Activated CD8-positive, alpha-beta T cell treated with anti-CD3 and anti-CD28 coated beads for 36 hours (primary cell): ENCODE measurements at regions not wholly inside any gene's neighbourhood (a gene's known extent, or its start where the extent isn't known, plus 50 kb on each side); places are given as distances from the start of the nearest gene placed in this dataset.

Experiments used
- ATAC-seq: fragments of 200-7000 bp; cut with Tn5 transposase; one replicate; pipeline ENCODE4 v1.10.0; 2021; ENCODE audit warnings: mild to moderate bottlenecking, moderate library complexity
- CTCF ChIA-PET: fragments of 350-600 bp; sonication (Branson Sonifier 250); formaldehyde crosslinking; loops from one replicate; lab custom pipeline; 2021; ENCODE audit warnings: antibody characterized with exemption; lab: Charles Lee
- POLR2A ChIA-PET: fragments of 350-600 bp; sonication (Branson Sonifier 250); formaldehyde crosslinking; loops from one replicate; lab custom pipeline; 2021; ENCODE audit warnings: antibody characterized with exemption; lab: Charles Lee
- DNase-seq: peaks from one replicate; pipeline ENCODE4 v3.0.0-alpha.2; 2020
- H3K27ac Mint-ChIP-seq: one replicate; pipeline ENCODE4 v1.8.0; 2021; ENCODE audit warnings: mild to moderate bottlenecking, mixed read lengths
- H3K27me3 Mint-ChIP-seq: one replicate; pipeline ENCODE4 v1.8.0; 2021; ENCODE audit warnings: mixed read lengths
- H3K36me3 Mint-ChIP-seq: one replicate; pipeline ENCODE4 v1.8.0; 2021; ENCODE audit warnings: low read depth, mixed read lengths
- H3K4me1 Mint-ChIP-seq: one replicate; pipeline ENCODE4 v1.8.0; 2021; ENCODE audit warnings: low read depth, mixed read lengths
- H3K4me3 Mint-ChIP-seq: one replicate; pipeline ENCODE4 v1.8.0; 2021; ENCODE audit warnings: mild to moderate bottlenecking, moderate library complexity, mixed read lengths
- H3K9me3 Mint-ChIP-seq: one replicate; pipeline ENCODE4 v1.8.0; 2021; ENCODE audit warnings: mixed read lengths
- CTCF ChIP-seq: fragments of 200-600 bp; IDR thresholded peaks from one replicate; pipeline ENCODE4 v1.8.0; 2022; ENCODE audit warnings: antibody characterized with exemption, mild to moderate bottlenecking
- intact Hi-C: fragments of 100-400 bp; cut with micrococcal nuclease; formaldehyde crosslinking; loops from one replicate; pipeline ENCODE4 v1.10.0; 2022

GRCh38 chr10:81034383-81034782 lies 496.7 kb downstream of the SH2D4B start:
- Mint-ChIP-seq H3K27me3 (no peaks in the 10 kb centered on the region), H3K4me3 (no peak overlapping the region), H3K9me3 (peaks cover 4% of the 10 kb centered on the region), H3K36me3 (no peaks in the 10 kb centered on the region), H3K27ac (no peak overlapping the region), H3K4me1 (no peaks in the 10 kb centered on the region)
- intact Hi-C loops = no loop called here
- POLR2A ChIA-PET = no interaction called here
- TF ChIP-seq CTCF = no peak
- CTCF ChIA-PET = no interaction called here
- ATAC-seq (no peak), DNase-seq (no peak)

- H3K9me3 Mint-ChIP-seq = peaks cover 4% of the 10 kb centered on the region
- no peak overlapping the region for H3K27ac Mint-ChIP-seq
- DNase-seq (no peak), ATAC-seq (no peak)
- H3K36me3 Mint-ChIP-seq = no peaks in the 10 kb centered on the region
- intact Hi-C loops = no loop called here
- ChIA-PET CTCF (no interaction called here), POLR2A (no interaction called here)
- H3K27me3 Mint-ChIP-seq = no peaks in the 10 kb centered on the region
- TF ChIP-seq CTCF = no peak
- no peak overlapping the region for H3K4me3 Mint-ChIP-seq
- H3K4me1 Mint-ChIP-seq = no peaks in the 10 kb centered on the region
Measured at GRCh38 chr10:81036257-81036656, 498.6 kb downstream of the SH2D4B start.

- CTCF ChIA-PET = no interaction called here
- Mint-ChIP-seq H3K4me3 (no peak overlapping the region), H3K27ac (no peak overlapping the region), H3K27me3 (no peaks in the 10 kb centered on the region), H3K36me3 (no peaks in the 10 kb centered on the region), H3K4me1 (no peaks in the 10 kb centered on the region), H3K9me3 (peaks cover 4% of the 10 kb centered on the region)
- intact Hi-C loops = no loop called here
- POLR2A ChIA-PET = no interaction called here
- DNase-seq = no peak
- no peak for ATAC-seq
- TF ChIP-seq CTCF = no peak
Measured at GRCh38 chr10:81040031-81040430, 502.3 kb downstream of the SH2D4B start.

GRCh38 chr10:81040940-81041339 lies 503.2 kb downstream of the SH2D4B start:
- Mint-ChIP-seq H3K27me3 (no peaks in the 10 kb centered on the region), H3K4me3 (no peak overlapping the region), H3K27ac (no peak overlapping the region), H3K36me3 (no peaks in the 10 kb centered on the region), H3K9me3 (peaks cover 1% of the 10 kb centered on the region), H3K4me1 (no peaks in the 10 kb centered on the region)
- DNase-seq (no peak), ATAC-seq (no peak)
- TF ChIP-seq CTCF = no peak
- intact Hi-C loops = no loop called here
- CTCF ChIA-PET = no interaction called here
- POLR2A ChIA-PET = no interaction called here

GRCh38 chr10:81042647-81043046 lies 504.9 kb downstream of the SH2D4B start:
- Mint-ChIP-seq H3K36me3 (no peaks in the 10 kb centered on the region), H3K27me3 (no peaks in the 10 kb centered on the region), H3K4me3 (no peak overlapping the region), H3K4me1 (no peaks in the 10 kb centered on the region), H3K27ac (no peak overlapping the region), H3K9me3 (no peaks in the 10 kb centered on the region)
- intact Hi-C loops = no loop called here
- ATAC-seq (no peak), DNase-seq (no peak)
- POLR2A ChIA-PET = no interaction called here
- TF ChIP-seq CTCF = no peak
- CTCF ChIA-PET = no interaction called here
